Dendritic cell treated with granulocyte-macrophage colony-stimulating factor and Interleukin-4, amounts not matched to agents 40 ng/mL and 50 ng/mL, for 4 days (primary cell): ENCODE measurements at regions not wholly inside any gene's neighbourhood (a gene's known extent, or its start where the extent isn't known, plus 50 kb on each side); places are given as distances from the start of the nearest gene placed in this dataset.

Experiments used
- H3K27ac Mint-ChIP-seq: one replicate; pipeline ENCODE4 v1.8.0; 2022; ENCODE audit warnings: mild to moderate bottlenecking, mixed read lengths
- H3K27me3 Mint-ChIP-seq: one replicate; pipeline ENCODE4 v1.8.0; 2022; ENCODE audit warnings: mild to moderate bottlenecking, mixed read lengths
- H3K36me3 Mint-ChIP-seq: one replicate; pipeline ENCODE4 v1.8.0; 2022; ENCODE audit warnings: low read depth, mixed read lengths
- H3K4me1 Mint-ChIP-seq: one replicate; pipeline ENCODE4 v1.8.0; 2022; ENCODE audit warnings: low read depth, mixed read lengths
- H3K4me3 Mint-ChIP-seq: one replicate; pipeline ENCODE4 v1.8.0; 2022; ENCODE audit warnings: mild to moderate bottlenecking, moderate library complexity, mixed read lengths
- H3K9me3 Mint-ChIP-seq: one replicate; pipeline ENCODE4 v1.8.0; 2022; ENCODE audit warnings: mixed read lengths
- intact Hi-C: fragments of 100-400 bp; cut with micrococcal nuclease; formaldehyde crosslinking; loops from one replicate; pipeline ENCODE4 v1.15.0; 2022

DNA sequence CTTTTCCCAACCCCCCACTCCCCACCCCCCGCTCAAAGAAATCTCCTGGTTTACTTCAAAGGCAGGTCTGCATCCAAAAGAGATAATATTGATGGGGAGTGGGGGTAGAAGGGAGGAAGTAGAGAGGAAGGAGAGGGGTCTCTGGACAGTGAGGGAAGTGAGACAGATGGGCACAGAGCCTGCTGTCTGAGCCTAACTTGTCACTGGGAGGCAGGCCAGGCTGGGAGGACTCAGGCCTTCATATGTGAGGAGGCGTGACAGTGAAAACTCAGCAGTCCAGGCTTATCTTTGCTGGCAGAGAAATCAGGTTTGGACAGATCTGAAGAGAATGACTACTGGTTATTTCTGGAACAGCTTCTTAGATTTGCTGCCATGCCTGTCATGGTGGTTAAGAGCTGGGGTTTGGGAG is 192.3 kb downstream of the NUAK1 start:
- Mint-ChIP-seq H3K36me3 (no peaks in the 10 kb centered on the region), H3K4me1 (no peaks in the 10 kb centered on the region), H3K27ac (no peak overlapping the region), H3K9me3 (peaks cover 13% of the 10 kb centered on the region), H3K27me3 (no peaks in the 10 kb centered on the region), H3K4me3 (no peak overlapping the region)
- intact Hi-C loops, result no loop called here

DNA sequence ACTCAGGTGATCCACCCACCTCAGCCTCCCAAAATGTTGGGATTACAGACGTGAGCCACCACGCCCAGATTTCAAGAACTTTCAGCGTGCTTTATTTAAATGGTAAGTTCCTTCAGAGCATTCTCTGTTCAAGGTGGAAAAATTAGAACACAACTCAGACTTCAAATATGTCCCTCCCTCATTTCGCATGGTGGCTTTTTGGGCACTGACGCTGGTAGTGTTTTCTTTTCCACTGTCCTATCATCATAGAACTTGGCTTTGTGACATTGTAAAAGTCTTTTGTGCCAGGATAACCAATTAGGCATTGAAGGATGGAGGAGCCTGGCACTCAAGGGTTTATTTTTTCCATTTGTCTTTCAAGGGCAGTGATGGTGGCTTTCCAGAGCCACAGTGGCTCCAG is 190.8 kb downstream of the NUAK1 start:
- Mint-ChIP-seq H3K4me3 (no peak overlapping the region), H3K36me3 (no peaks in the 10 kb centered on the region), H3K4me1 (no peaks in the 10 kb centered on the region), H3K27me3 (no peaks in the 10 kb centered on the region), H3K9me3 (peaks cover 13% of the 10 kb centered on the region), H3K27ac (no peak overlapping the region)
- intact Hi-C loops, result no loop called here

DNA sequence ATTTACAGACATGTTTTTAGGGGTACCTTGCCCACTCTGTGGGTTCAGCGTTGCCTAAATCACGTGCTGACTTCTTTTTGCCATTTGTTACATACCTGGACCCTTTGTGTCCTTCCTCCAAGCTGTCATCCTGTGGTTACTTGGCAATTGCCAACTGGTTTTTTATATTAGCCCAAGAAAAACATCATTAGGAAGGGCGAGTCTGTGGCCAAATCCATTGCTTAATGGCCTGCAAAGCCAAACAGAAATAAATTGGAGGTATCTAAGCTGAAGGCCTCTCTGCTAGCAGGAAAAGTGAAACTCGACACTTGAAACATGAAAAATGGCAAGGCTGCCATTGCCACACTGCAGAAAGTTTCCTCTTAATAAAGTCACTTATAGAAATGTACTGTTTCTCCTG is 190.4 kb downstream of the NUAK1 start:
- no peak overlapping the region for H3K4me3 Mint-ChIP-seq
- no peaks in the 10 kb centered on the region for H3K36me3 Mint-ChIP-seq
- peaks cover 12% of the 10 kb centered on the region for H3K9me3 Mint-ChIP-seq
- no peak overlapping the region for H3K27ac Mint-ChIP-seq
- intact Hi-C loops, result no loop called here
- H3K27me3 Mint-ChIP-seq, result no peaks in the 10 kb centered on the region
- H3K4me1 Mint-ChIP-seq, result no peaks in the 10 kb centered on the region

DNA sequence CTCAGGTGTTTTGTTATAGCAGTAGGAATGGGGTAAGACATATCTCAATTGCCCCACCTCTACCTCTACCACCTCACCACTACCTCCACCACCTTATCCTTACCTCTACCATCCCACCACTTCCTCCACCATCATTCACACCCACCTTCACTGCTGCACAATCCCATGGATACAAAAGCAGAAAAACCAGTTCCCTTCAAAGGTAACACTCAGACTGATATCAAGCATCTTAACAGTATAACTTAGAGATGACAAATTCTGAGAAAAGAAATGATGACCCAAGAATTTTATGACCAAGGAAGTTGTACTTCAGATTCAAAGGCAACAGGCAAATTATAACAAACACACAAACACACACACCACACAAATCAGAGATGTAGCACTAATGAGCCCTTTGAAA is 189.4 kb downstream of the NUAK1 start:
- Mint-ChIP-seq H3K4me1 (no peaks in the 10 kb centered on the region), H3K27me3 (no peaks in the 10 kb centered on the region), H3K36me3 (no peaks in the 10 kb centered on the region), H3K27ac (no peak overlapping the region), H3K4me3 (no peak overlapping the region), H3K9me3 (peaks cover 6% of the 10 kb centered on the region)
- intact Hi-C loops, result no loop called here

DNA sequence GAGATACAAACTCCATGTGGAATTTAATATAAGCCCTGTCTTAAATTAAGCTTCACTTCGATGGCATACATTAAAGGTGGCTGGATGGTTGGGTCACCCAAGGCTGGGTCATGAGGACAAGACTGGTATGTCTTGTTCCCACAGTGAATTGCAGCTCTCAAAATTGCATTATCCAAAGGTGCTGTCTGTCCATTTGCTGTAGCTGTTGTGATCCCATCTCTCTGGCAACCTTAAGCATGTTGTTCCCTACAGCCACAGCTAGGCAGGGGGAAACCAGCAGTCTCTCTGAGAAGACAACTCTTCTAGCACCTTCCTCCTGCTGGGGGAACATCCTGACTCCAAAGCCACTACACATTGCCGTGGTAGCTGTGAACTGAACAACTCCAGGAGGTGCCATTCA is 187.0 kb downstream of the NUAK1 start:
- Mint-ChIP-seq H3K27ac (no peak overlapping the region), H3K9me3 (peaks cover 6% of the 10 kb centered on the region), H3K4me3 (no peak overlapping the region), H3K36me3 (no peaks in the 10 kb centered on the region), H3K4me1 (no peaks in the 10 kb centered on the region), H3K27me3 (no peaks in the 10 kb centered on the region)
- intact Hi-C loops, result no loop called here

DNA sequence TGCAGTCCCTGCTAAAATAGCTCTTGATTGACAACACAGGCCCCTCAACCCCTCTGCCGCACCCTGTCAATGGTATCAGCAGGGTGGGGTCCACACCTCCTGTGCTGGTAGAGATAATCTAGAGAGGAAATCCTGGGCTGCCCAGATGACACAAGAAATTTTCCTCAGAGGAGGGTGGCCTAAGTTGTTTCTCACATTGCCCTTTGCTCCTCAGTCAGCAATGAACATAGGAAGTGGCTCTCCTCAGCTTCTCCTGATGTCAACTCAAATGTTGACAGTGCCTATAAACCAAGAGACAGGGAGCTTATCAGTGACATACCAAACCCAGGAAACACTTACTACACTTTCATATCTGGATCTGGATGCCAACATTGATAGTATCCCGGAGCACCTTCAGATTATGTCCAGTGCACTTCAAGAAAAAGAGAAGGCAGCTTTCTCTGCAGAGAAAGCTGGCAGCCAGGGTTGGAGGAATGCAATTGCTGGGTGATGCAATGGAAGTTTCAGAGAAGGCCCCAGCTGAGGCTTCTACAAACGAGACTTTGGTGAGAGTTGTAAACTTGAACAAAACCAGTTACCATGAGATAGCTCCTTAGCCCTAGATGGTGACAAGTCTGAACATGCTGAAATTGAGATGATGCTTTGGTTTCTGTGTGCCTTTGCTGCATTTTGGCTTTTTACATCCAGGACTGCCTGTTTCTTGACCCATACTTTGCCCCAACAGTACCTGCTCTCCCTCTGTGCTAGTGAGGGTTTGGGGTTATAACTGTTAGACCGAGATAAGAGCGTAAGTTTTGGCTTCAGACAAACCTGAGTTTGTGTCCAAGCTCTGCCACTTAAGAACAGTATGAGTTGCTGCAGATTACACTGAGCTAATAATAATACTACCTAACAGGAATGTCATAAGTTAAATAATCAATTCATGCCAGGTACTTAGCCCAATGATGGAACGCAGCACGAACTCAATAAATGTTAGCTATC is 183.5 kb downstream of the NUAK1 start:
- Mint-ChIP-seq H3K27me3 (no peaks in the 10 kb centered on the region), H3K4me3 (no peak overlapping the region), H3K9me3 (no peaks in the 10 kb centered on the region), H3K4me1 (no peaks in the 10 kb centered on the region), H3K36me3 (no peaks in the 10 kb centered on the region), H3K27ac (no peak overlapping the region)
- intact Hi-C loops, result no loop called here

DNA sequence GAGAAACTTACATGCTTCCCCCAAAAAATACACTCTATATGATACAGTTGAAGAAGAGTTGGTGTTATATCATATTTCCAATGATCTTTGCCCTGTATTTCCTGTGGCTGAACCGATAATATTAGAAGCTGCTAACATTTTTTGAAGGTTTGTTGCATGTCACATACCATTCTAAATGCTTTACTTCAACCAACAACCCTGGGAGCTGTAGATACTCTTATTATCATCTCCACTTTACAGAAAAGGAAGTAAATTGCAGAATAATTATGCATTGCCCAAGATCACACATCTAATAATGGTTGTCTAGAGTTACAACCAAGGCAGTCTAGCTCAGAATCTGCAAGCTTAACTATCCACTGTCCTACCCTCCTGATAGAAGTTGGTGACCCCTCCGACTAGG is 182.8 kb downstream of the NUAK1 start:
- Mint-ChIP-seq H3K27ac (no peak overlapping the region), H3K9me3 (no peaks in the 10 kb centered on the region), H3K4me3 (no peak overlapping the region), H3K27me3 (no peaks in the 10 kb centered on the region), H3K4me1 (no peaks in the 10 kb centered on the region), H3K36me3 (no peaks in the 10 kb centered on the region)
- intact Hi-C loops, result no loop called here

DNA sequence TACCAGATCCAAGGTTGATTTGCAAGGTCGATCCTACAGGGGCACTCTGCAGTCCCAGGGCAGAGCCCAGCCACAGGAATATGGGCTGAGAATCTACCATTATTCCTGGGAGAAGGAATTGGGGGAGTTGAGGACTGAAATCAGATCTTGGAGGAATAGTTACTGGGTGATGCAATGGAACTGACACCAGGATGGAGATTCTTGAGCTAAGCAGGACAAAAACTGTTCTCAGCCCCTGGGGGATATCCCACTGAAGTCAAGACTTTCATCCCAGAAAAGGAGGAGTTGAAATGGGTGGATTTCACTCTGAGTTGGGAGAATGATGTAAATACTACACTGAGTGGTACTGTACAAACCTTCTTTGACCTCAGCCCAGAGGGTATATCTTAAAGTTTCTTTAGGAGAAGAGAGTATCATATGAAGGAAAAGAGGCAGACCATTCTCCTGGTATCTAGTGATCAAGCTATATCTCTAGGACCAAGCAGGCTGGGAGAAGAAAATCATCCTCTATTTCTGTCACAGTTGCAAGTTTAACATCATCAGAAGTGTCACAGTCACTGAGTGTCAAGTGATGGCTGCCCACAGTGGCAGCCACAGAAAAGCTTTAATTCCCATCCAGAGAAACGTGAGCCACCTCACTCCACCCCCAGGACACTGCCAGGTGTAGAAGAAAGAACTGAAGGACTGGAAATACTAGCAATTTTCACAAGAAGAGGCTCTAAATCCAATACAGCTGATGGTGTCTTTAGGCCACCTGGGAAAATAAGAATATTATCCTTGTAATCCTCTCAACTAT is 181.9 kb downstream of the NUAK1 start:
- H3K27ac Mint-ChIP-seq, result no peak overlapping the region
- H3K4me3 Mint-ChIP-seq, result no peak overlapping the region
- H3K36me3 Mint-ChIP-seq, result no peaks in the 10 kb centered on the region
- H3K27me3 Mint-ChIP-seq, result no peaks in the 10 kb centered on the region
- no peaks in the 10 kb centered on the region for H3K9me3 Mint-ChIP-seq
- H3K4me1 Mint-ChIP-seq, result no peaks in the 10 kb centered on the region
- intact Hi-C loops, result no loop called here

DNA sequence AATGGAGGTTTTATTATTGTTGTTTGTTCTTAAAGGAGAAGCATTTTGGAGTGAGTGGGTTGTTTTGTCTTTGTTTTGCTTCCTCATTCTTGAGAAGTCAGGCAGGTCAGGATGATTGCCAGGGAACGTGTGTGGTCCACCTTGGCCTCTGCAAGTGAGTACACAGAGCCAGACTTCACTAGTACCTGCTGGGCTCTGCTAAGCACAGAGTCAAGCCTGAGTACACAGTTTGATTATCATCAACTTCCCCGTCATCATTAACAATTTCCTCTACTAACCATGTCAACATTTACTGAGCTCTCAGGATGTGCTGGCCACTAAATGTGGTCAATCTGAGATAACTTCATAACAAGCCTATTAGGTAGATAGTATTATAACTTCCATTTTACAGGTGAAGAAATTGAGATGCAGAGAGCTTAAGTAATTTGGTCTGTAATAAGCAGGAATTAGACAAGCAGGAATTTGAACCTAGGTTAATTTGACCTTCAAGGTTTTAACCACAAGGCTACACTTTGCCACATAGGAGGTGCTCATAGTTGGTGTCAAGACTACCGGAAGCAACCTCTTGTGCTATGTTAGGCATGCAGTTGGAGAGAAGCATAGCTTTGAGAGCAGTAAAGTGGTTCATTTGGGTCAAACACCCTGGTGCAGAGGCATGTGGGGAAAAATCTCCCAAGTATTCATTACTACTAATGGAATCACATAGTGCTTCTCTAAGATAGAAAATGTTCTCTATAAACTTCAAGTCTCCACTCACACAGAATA is 178.3 kb downstream of the NUAK1 start:
- Mint-ChIP-seq H3K27me3 (no peaks in the 10 kb centered on the region), H3K4me1 (no peaks in the 10 kb centered on the region), H3K4me3 (no peak overlapping the region), H3K27ac (no peak overlapping the region), H3K36me3 (no peaks in the 10 kb centered on the region), H3K9me3 (no peaks in the 10 kb centered on the region)
- intact Hi-C loops, result no loop called here

DNA sequence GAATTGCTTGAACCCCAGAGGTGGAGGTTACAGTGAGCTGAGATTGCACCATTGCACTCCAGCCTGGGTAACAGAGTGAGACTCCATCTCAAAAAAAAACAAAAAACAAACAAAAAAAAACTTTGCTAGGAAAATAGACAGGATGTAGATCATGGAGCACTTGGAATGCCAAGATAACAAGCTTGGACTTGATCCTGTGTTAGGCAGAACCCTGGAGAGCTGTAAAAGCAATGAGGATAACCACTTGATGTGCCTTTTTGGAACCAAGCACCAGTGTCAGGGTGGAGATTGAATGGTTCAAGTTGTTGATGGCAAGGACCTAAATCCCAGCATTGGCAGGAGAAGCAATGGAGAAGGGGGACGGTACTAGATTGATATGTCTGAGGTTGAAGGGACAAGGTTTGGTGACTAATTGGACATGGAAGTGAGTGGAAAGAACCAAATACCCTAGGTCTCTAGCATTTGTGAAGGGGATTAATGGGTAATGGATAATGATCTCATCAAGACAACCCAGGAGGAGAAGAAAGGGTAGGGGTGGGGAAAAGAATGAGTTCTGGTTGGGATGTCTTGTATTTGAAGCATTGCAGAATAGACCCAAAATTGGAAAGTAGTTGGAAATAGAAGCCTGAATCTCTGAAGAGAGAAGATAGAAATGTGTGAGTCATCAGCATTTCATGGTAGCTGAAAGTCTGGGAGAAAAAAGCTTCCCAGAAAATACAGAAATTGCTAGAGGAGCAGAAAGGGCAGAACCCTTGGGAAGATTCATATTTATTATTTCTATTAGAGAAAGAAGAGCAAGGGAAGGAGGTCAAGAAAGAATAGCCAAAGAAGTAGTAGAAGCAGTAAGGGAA is 176.7 kb downstream of the NUAK1 start:
- Mint-ChIP-seq H3K27ac (no peak overlapping the region), H3K4me3 (no peak overlapping the region), H3K27me3 (no peaks in the 10 kb centered on the region), H3K36me3 (no peaks in the 10 kb centered on the region), H3K9me3 (no peaks in the 10 kb centered on the region), H3K4me1 (no peaks in the 10 kb centered on the region)
- intact Hi-C loops, result no loop called here

DNA sequence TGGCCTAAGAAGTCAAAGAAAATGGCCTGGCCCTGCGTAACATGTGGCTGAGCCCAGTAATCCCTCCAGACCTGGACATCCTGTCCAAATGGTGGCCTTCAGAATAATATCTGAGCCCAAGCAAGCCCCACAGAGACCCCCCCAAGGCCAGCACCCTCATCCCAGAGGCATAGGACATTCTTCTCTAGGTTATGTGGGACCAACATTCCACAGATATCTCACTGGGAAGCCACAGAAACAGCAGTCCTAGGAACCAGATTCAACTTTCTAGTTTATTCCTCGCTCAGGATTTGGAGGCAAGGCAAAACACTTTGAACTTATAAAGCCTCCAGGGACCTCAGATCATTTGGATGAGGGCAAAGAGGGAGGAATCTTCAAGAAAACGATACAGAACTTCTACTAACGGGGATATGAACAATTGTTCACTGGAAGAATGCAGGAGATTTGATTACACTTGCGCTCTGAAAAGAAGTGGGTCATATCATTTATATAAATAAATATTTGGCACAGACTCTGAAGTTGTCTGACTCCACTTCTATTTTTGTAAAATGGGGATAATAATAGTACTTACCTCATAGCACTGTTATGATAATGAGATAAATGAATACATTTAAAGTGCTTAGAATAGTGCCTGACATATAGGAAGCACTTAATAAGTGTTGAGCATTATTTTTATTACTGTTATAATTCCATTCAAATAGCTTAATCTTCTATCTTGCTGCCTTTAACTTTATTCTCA is 171.5 kb downstream of the NUAK1 start:
- H3K27me3 Mint-ChIP-seq, result no peaks in the 10 kb centered on the region
- H3K4me1 Mint-ChIP-seq, result no peaks in the 10 kb centered on the region
- H3K27ac Mint-ChIP-seq, result no peak overlapping the region
- H3K4me3 Mint-ChIP-seq, result no peak overlapping the region
- no peaks in the 10 kb centered on the region for H3K9me3 Mint-ChIP-seq
- H3K36me3 Mint-ChIP-seq, result no peaks in the 10 kb centered on the region
- intact Hi-C loops, result no loop called here

DNA sequence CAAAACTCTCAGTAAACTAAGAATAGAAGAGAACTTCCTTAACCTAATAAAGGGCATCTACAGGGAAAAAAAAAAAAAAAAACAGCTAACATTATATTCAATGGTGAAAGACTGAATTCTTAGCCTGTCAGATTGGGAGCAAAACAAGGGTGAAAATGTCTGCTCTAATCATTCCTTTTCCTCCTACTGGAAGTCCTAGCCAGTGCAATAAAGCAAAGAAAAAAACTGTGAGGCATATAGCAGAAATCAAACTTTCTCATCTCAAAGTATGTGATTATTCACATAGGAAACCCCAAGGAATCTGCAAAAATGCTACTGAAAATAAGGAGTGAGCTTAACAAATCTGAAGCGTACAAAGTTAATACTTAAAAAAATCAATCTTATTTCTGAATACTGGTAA is 170.7 kb downstream of the NUAK1 start:
- H3K27ac Mint-ChIP-seq, result no peak overlapping the region
- no peaks in the 10 kb centered on the region for H3K27me3 Mint-ChIP-seq
- no peaks in the 10 kb centered on the region for H3K4me1 Mint-ChIP-seq
- no peaks in the 10 kb centered on the region for H3K9me3 Mint-ChIP-seq
- no peaks in the 10 kb centered on the region for H3K36me3 Mint-ChIP-seq
- no peak overlapping the region for H3K4me3 Mint-ChIP-seq
- intact Hi-C loops, result no loop called here

DNA sequence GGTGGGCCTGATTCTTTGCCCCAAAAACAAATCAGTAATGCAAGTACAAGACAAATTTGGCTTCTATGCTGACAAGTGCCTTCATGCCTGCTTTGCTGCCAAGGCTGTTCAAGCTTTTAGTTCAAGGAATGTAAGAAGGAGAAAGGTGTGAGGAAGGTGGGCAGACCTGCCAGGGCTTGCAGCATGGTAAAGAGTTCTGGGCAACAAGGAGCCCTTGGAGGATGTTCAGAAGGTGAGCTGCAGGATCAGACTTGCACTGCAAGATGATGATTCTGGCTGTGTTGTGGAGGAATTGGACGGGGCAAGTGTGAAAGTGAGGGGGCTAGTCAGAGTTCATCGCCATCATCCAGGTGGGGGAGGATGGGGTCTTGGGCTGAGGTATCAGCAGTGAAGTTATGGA is 167.9 kb downstream of the NUAK1 start:
- Mint-ChIP-seq H3K4me3 (no peak overlapping the region), H3K27me3 (no peaks in the 10 kb centered on the region), H3K36me3 (no peaks in the 10 kb centered on the region), H3K4me1 (no peaks in the 10 kb centered on the region), H3K9me3 (no peaks in the 10 kb centered on the region), H3K27ac (no peak overlapping the region)
- intact Hi-C loops, result no loop called here
